GM20431 (cell line): ENCODE measurements at regions not wholly inside any gene's neighbourhood (a gene's known extent, or its start where the extent isn't known, plus 50 kb on each side); places are given as distances from the start of the nearest gene placed in this dataset.
"Not testable (repeated sequence)": the region's sequence is repeated elsewhere in the genome, so short reads cannot be mapped to it uniquely, and the experiment has no call there.

ENCODE experiments used
- in situ Hi-C: fragments of 300-500 bp; cut with MseI, MboI; formaldehyde crosslinking; loops from one replicate; pipeline ENCODE4 v1.15.0; 2020; ENCODE audit warnings: low sequenced_read_pairs; ENCODE audit not compliant: unreplicated experiment

DNA sequence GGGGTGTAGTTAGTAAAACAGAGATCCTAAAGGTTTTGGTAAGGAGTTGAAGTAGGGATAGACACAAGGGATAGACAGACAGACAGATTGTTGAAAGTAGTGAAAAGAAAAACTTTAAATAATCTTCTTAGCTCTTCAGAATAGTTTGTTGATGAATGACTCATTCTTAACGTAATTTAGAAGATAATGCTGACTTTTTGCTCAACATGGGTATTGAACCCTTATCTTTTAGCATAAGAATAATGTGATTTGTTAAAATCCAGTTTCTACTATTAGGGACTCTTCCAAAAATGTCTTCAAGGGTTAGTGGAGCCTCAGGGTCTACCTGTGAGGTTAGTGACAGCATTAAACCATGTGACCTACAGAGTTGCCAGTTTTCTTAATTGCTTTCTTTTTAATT is 411.2 kb downstream of the ETV1 start:
- in situ Hi-C loops = no loop called here

DNA sequence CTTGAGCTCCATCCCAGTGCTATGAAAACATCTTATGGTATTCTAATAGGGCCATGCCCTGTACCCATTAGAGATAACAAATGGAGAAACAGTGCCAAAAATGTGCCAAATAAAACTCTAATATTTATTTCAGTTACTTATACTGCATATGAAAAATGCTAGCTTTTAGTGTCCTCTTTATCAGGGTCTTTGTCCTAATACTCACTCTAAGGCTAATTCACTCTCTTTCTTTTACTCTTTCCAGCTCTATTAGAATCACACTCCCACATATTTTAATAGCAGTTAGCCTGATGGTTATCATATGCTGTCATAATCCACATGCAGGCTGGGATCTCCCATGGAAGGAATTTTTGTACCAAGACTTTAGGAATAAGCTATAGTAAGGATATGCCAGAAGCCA is 408.4 kb downstream of the ETV1 start:
- in situ Hi-C loops = no loop called here

- in situ Hi-C loops = no loop called here
Observed at GRCh38 chr7:13593854-13594253, 395.6 kb downstream of the ETV1 start.

- in situ Hi-C loops = no loop called here
Observed at GRCh38 chr7:13602036-13602435, 387.4 kb downstream of the ETV1 start.

GRCh38 chr7:13603016-13603415 is 386.4 kb downstream of the ETV1 start:
- in situ Hi-C loops = no loop called here

DNA sequence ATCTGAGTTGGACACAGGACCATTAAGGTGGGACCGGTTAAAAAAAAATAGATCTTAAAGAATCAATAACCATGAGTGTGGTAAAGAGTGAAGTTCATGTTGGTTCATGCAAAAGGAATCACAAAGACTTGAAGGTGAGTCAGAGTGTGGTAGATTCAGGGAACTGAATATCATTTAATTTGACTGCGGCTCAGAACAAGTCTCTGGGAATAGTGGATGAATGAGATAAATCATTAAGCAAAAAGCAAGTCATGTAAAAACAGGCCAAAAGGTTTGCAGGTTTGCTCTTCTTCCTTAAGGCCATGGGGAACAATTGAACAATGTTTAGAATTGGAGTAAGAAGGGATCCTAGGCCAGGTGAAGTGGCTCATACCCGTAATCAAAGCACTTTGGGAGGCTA is 385.8 kb downstream of the ETV1 start:
- in situ Hi-C loops = no loop called here

- in situ Hi-C loops = no loop called here
Observed at GRCh38 chr7:13604178-13604577, 385.3 kb downstream of the ETV1 start.

DNA sequence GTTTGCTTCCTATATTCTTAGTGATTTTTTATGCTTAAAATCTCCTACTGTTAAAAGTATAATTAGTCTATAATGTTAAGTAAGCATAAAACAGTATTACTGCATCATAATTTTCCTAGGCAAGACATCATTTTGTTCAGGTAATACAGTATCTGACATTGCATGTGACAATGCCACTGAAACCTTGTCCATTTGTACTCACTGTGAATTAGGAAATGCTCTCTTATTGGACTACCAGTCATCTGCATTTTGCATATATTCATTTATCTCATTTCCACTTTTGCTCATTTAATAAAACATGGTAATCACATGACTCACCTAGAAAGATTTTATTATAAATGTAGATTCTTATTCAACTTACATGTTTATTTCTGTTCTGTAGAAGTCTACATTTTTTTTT is 379.1 kb downstream of the ETV1 start:
- in situ Hi-C loops = no loop called here

DNA sequence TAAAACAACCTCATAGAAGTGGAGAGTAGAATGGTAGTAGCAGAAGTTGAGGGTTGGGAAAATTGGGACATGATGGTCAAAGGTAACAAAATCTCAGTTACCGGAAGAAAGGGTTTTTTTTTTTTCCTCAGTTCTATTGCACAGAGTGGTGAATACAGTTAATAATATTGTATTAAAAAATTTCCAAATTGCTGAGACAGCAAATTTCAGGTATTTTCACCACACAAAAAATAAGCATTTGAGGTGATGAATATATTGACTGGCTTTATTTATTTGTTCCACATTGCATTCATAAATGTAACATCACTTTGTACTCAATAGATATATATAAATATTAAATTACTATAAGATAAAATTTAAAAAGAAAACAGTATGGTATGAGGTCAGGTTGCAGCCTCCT is 373.8 kb downstream of the ETV1 start:
- in situ Hi-C loops = no loop called here

GRCh38 chr7:13627455-13627854 is 362.0 kb downstream of the ETV1 start:
- in situ Hi-C loops = no loop called here

DNA sequence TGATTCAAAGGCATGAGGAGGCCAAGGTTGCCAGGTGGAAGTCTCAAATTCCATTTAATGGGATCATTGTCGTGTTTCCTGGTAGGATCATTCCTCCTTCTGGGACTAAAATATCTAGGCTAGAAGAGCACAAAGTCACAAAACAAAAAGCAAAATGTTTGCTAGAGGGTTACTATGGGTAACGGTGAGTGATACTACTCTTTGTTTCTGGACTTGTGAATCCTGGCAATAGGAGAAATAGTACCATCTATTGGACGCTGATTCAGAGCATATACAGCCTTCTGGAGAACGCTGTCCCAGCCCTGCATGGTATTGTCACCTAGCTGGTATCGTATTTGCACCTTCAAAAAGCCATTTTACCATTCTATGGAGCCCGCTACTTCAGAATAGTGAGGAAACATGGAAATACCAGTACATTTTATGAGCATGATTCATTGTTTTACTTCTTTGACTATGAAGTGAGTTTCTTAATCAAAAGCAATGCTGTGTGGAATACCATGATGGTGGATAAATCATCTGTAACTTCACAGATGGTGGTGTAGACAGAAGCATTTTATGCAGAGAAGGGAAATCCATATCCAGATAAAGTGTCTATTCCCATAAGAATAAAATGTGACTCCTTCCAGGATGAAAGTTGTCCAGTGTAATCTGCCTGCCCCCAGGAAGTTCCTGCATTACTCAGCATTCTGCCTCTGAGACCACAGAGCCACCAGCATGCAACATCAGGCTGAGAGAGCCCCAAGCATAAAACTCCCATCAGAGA is 361.0 kb downstream of the ETV1 start:
- in situ Hi-C loops = no loop called here

DNA sequence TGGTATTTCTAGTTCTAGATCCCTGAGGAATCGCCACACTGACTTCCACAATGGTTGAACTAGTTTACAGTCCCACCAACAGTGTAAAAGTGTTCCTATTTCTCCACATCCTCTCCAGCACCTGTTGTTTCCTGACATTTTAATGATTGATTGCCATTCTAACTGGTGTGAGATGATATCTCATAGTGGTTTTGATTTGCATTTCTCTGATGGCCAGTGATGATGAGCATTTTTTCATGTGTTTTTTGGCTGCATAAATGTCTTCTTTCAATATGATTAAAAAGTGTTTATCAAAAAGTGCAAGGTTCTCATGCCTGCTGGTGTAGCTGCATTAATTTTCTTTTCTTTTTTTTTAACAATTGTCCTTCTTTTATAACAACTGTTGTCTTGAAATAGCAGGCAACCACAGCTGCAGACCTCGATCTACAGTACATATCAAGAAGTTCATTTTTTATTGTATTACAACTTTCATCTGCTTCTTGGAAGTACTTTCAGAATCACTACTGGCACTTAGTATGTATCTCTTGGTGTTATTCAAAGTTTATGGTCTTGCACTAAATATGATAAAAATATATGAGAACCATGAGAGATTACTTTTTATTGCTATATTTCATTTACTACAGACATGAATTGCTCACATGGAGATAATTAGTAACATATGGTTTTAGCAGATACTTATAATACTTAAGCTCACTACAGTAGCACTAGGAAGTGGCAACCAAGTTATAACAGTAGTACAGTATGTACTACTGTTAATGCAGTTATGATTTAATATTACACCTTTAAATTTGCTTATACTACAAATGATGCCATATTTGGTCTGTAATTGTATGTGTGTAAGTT is 358.0 kb downstream of the ETV1 start:
- in situ Hi-C loops = not testable (repeated sequence)

DNA sequence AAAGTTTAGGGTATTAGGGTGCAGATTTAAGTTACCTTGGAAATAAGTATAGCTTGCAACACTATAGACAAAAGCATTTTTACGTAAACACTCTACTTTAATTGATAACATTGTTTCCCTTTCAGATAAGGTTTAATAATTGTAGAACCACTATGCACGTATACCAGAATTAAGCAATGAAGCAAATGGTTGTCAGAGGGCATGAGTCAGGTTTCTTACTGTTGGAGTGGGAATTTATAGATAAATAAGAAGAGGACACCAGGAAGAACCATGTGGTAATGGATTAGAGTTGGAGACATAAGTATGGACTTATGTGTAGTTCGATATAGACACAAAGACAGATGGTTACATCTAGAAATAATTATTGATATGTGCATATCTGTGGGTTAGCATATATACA is 355.6 kb downstream of the ETV1 start:
- in situ Hi-C loops = no loop called here

DNA sequence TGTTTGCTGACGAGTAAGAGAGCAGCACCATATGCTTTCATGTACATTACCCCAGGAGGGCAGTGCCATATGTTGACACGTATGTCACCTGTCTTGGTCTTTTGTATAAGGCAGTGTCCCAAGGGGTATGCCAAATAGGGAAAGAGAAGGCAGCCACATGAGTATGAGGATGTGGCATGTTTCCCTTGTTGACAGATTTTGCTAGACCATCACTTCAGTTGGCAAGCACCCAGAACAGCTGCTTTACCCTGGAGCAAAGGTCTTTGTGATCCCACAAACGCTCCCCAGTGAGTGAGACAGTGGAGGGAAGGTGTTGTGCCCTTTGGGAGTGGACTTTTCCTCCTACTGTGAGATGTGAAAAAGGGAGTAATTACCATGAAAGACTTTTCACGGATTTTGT is 350.1 kb downstream of the ETV1 start:
- in situ Hi-C loops = no loop called here

- in situ Hi-C loops = no loop called here
Observed at GRCh38 chr7:13641714-13642113, 347.8 kb downstream of the ETV1 start.

DNA sequence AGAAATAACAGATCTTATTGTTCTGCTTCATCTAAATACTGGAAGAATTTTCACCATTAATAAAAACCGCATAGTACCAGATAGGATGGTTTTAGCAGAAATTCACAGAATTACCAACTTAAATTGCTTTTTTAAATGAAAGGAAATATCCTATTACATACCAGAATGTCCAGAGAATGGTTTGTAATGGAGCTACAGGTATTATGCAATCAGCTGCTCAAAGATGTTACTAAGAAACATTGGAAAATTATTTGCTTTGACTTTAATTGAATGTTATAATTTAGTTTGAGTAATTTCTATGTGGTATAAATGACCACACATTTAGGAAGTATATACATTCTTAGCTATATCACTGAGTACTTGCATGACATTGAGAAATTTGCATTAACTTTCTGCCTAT is 338.3 kb downstream of the ETV1 start:
- in situ Hi-C loops = no loop called here

DNA sequence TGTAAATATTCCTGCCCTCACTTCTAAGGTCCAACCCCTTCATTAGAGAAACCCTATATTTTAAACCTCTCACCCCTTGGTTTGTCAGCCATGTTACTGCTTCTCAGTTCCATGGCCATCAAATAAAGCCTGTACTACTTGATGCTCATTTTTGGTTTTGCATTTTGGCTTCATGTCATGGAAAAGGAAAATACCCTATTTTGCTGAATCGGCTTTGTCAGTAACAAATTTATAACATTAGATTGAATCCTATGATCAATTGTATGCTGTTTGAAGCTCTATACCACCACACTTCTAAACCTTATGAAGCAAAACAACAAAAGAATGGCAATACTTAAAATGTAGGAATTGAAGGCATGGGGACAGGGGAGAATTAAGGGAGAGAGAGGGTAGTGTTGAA is 333.1 kb downstream of the ETV1 start:
- in situ Hi-C loops = no loop called here

- in situ Hi-C loops = no loop called here
Observed at GRCh38 chr7:13673290-13673689, 316.2 kb downstream of the ETV1 start.

GRCh38 chr7:13682626-13683025 is 306.8 kb downstream of the ETV1 start:
- in situ Hi-C loops = no loop called here

- in situ Hi-C loops = no loop called here
Observed at GRCh38 chr7:13687500-13687899, 302.0 kb downstream of the ETV1 start.

DNA sequence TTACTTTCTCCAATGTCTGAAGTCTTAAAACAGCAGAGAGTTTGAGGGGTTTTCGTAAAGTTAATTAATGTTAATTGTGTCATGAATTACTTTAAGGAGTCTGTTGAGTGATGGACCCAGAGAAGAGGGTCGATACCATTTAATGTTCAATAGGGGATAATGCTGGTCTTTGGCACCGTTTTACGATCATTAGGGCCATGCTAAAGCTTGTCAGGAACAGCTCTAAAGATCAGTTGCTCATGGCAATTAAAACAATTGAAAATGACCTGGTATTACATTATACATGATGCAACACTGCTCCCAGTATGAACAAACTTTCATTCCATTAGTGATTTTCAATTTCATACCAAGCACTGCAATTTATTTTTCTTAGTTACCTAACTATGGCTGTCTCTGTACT is 296.9 kb downstream of the ETV1 start:
- in situ Hi-C loops = no loop called here

DNA sequence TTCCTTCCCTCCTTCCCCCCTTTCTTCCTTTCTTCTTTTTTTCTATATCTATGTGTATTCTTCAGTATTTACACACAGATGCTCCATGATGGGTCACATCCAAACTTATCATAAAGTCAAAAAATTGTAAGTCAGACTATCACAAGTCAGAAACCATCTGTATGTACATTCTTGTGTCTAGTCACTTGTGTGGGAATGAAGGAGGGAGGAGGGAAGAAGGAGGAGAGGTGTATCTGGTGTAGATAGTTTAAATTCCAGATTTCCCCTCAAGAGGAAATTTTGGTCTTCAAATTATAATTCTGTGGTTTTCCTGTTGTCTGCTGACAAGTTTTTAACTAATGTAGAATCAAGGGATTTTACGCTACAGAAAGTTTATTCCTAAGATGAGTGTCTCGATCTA is 287.2 kb downstream of the ETV1 start:
- in situ Hi-C loops = no loop called here
